ENCODE measurements at regions not wholly inside any gene's neighbourhood (a gene's known extent, or its start where the extent isn't known, plus 50 kb on each side); places are given as distances from the start of the nearest gene placed in this dataset.

DNA sequence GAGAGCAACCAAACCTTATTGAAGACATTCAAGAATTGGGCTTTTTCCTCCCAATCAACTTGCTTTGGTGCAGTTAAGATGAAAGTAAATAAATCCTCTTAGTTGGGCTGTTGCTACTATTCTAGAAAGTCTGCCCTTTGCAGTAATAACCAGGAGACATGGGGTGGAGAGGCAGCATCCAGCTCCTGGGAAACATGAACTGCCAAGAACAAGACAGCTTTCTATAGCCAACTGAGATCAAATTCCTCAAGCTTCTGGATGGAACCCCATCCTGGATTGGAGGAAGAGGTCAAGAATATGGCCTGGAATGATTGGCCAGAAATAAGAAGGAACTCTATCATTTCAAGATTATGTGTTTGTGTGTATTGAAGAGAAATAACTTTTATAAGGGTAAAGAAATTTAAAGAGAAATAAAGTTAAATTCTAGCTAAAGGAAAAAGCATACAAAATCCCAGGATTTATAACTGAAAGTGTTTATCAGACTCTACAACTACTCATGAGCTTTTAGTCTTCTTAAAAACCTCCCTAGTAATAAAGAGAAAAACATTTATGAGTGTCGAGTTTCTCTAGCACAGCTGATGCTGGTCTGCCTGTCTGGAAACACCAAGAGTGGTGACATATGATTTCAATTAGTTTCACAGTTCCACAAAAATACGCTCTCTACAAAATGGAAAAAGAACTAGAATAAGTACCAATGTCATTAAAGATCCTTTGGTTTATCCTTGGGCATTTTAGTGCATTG, 70.1 kb upstream of the COL1A2 start:
- DNase-seq (no peak), ATAC-seq (ENCODE audit: low read depth in 2 of 2) (no peak)
- Mint-ChIP-seq H3K4me3 (no peak overlapping the region), H3K36me3 (no peaks in the 10 kb centered on the region), H3K9me3 (peaks cover 0 to 17% (median 5%) of the 10 kb centered on the region in 7 donors), H3K27me3 (peaks cover under 1% of the 10 kb centered on the region), H3K27ac (no peak overlapping the region), H3K4me1 (no peaks in the 10 kb centered on the region)
- H3K27me3 ChIP-seq (ENCODE audit: control insufficient read depth, insufficient read depth, low read length), result no peaks in the 10 kb centered on the region
- no peaks in the 10 kb centered on the region for H3K36me3 ChIP-seq (ENCODE audit: control insufficient read depth, insufficient read depth, low read length)
- no peak overlapping the region for H3K4me3 ChIP-seq (ENCODE audit: low read depth, low read length)
- H3K4me1 ChIP-seq (ENCODE audit: control insufficient read depth, insufficient read depth, low read length, poor library complexity, severe bottlenecking), result no peaks in the 10 kb centered on the region
- H3K9me3 ChIP-seq (ENCODE audit: control insufficient read depth in 2 of 2, low read length in 2 of 2), result peaks cover 0 to 8% of the 10 kb centered on the region in 2 experiments
- H3K27ac ChIP-seq (ENCODE audit: insufficient read depth, low read length, poor library complexity, severe bottlenecking), result no peak overlapping the region

DNA sequence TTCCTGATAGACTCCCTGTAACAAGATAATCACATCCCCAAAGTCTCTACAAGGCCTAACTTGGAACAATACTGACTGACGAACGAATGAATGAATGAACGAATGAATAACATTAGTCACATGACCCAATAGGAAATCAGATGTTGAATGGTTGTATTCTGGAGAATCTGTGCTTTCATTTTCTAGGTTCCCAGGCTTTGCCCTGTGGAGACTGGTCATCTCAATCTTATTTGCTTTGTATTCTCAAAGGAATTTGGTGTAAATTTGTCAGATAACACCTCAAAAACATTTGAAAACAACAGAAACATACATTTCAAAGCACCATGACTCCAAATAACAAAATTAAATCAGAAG, 69.6 kb upstream of the COL1A2 start:
- Histone ChIP-seq H3K27ac (ENCODE audit: insufficient read depth, low read length, poor library complexity, severe bottlenecking) (no peak overlapping the region), H3K36me3 (ENCODE audit: control insufficient read depth, insufficient read depth, low read length) (no peaks in the 10 kb centered on the region), H3K4me1 (ENCODE audit: control insufficient read depth, insufficient read depth, low read length, poor library complexity, severe bottlenecking) (no peaks in the 10 kb centered on the region), H3K9me3 (ENCODE audit: control insufficient read depth in 2 of 2, low read length in 2 of 2) (peaks cover 0 to 8% of the 10 kb centered on the region in 2 experiments), H3K4me3 (ENCODE audit: low read depth, low read length) (no peak overlapping the region), H3K27me3 (ENCODE audit: control insufficient read depth, insufficient read depth, low read length) (no peaks in the 10 kb centered on the region)
- DNase-seq, result no peak
- Mint-ChIP-seq H3K9me3 (peaks cover 0 to 14% (median 5%) of the 10 kb centered on the region in 7 donors), H3K4me1 (no peaks in the 10 kb centered on the region), H3K27ac (no peak overlapping the region), H3K4me3 (no peak overlapping the region), H3K27me3 (no peaks in the 10 kb centered on the region), H3K36me3 (no peaks in the 10 kb centered on the region)
- ATAC-seq (ENCODE audit: low read depth in 2 of 2), result no peak

- Mint-ChIP-seq H3K27ac (no peak overlapping the region), H3K4me1 (no peaks in the 10 kb centered on the region), H3K27me3 (no peaks in the 10 kb centered on the region), H3K9me3 (peaks cover 0 to 9% (median 2%) of the 10 kb centered on the region in 7 donors), H3K4me3 (no peak overlapping the region), H3K36me3 (no peaks in the 10 kb centered on the region)
- DNase-seq (no peak), ATAC-seq (ENCODE audit: low read depth in 2 of 2) (no peak)
- Histone ChIP-seq H3K27ac (ENCODE audit: insufficient read depth, low read length, poor library complexity, severe bottlenecking) (no peak overlapping the region), H3K36me3 (ENCODE audit: control insufficient read depth, insufficient read depth, low read length) (no peaks in the 10 kb centered on the region), H3K9me3 (ENCODE audit: control insufficient read depth in 2 of 2, low read length in 2 of 2) (no peaks in the 10 kb centered on the region), H3K4me3 (ENCODE audit: low read depth, low read length) (no peak overlapping the region), H3K4me1 (ENCODE audit: control insufficient read depth, insufficient read depth, low read length, poor library complexity, severe bottlenecking) (no peaks in the 10 kb centered on the region), H3K27me3 (ENCODE audit: control insufficient read depth, insufficient read depth, low read length) (no peaks in the 10 kb centered on the region)
These were observed 64.2 kb upstream of the COL1A2 start for GRCh38 chr7:94330269-94331020.

DNA sequence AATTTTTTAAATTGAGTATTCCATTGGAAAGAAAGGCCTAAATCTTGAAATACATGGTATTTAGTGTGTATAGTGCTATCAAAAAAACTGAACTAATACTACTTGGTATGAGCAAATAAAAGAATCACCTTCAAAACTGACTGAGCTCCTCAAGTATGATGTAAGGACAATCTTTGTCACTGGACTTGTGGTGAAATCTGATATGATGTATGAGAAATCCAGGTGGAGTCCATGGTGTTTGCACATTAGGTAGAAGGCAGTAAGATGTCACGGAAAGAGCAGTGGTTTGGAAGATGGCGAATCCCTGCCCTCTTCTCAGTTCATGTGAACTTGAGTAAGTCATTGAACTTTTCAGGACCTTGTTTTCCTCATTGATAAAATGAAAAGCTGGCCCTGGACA, 62.1 kb upstream of the COL1A2 start:
- Mint-ChIP-seq H3K27ac (no peak overlapping the region), H3K9me3 (peaks cover 0 to 5% (median 2%) of the 10 kb centered on the region in 7 donors), H3K4me3 (no peak overlapping the region), H3K4me1 (no peaks in the 10 kb centered on the region), H3K27me3 (no peaks in the 10 kb centered on the region), H3K36me3 (no peaks in the 10 kb centered on the region)
- Histone ChIP-seq H3K27ac (ENCODE audit: insufficient read depth, low read length, poor library complexity, severe bottlenecking) (no peak overlapping the region), H3K4me3 (ENCODE audit: low read depth, low read length) (no peak overlapping the region), H3K36me3 (ENCODE audit: control insufficient read depth, insufficient read depth, low read length) (no peaks in the 10 kb centered on the region), H3K4me1 (ENCODE audit: control insufficient read depth, insufficient read depth, low read length, poor library complexity, severe bottlenecking) (no peaks in the 10 kb centered on the region), H3K27me3 (ENCODE audit: control insufficient read depth, insufficient read depth, low read length) (no peaks in the 10 kb centered on the region), H3K9me3 (ENCODE audit: control insufficient read depth in 2 of 2, low read length in 2 of 2) (no peaks in the 10 kb centered on the region)
- DNase-seq (no peak), ATAC-seq (ENCODE audit: low read depth in 2 of 2) (no peak)

- H3K36me3 Mint-ChIP-seq, result no peaks in the 10 kb centered on the region
- no peak overlapping the region for H3K27ac Mint-ChIP-seq
- no peak for ATAC-seq (ENCODE audit: low read depth in 2 of 2)
- Histone ChIP-seq H3K27ac (ENCODE audit: insufficient read depth, low read length, poor library complexity, severe bottlenecking) (no peak overlapping the region), H3K36me3 (ENCODE audit: control insufficient read depth, insufficient read depth, low read length) (no peaks in the 10 kb centered on the region), H3K27me3 (ENCODE audit: control insufficient read depth, insufficient read depth, low read length) (no peaks in the 10 kb centered on the region), H3K4me1 (ENCODE audit: control insufficient read depth, insufficient read depth, low read length, poor library complexity, severe bottlenecking) (no peaks in the 10 kb centered on the region), H3K9me3 (ENCODE audit: control insufficient read depth in 2 of 2, low read length in 2 of 2) (no peaks in the 10 kb centered on the region), H3K4me3 (ENCODE audit: low read depth, low read length) (no peak overlapping the region)
- no peak overlapping the region for H3K4me3 Mint-ChIP-seq
- no peaks in the 10 kb centered on the region for H3K4me1 Mint-ChIP-seq
- DNase-seq, result no peak
- no peaks in the 10 kb centered on the region for H3K27me3 Mint-ChIP-seq
- H3K9me3 Mint-ChIP-seq, result peaks cover 0 to 5% (median 2%) of the 10 kb centered on the region in 7 donors
These were observed 60.9 kb upstream of the COL1A2 start for GRCh38 chr7:94333810-94334209.

DNA sequence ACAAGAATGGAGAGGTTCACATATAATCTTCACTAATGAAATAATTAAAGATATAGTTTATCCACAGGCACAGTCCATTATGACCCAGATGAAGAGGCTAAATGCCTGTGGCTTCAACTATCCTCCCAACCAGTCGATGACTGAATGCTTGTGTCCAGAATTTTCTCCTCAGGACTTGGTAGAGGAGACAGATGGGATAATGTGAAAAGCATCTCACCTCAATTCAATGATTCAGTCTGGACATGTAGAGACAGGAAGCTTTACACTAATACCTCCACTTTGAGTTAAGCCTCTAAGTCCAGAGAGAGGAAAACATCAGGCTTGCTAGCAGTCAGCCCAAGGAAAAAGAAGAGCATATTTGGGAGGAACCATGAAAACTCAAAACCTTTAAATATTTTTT, 59.1 kb upstream of the COL1A2 start:
- Histone ChIP-seq H3K4me3 (ENCODE audit: low read depth, low read length) (no peak overlapping the region), H3K4me1 (ENCODE audit: control insufficient read depth, insufficient read depth, low read length, poor library complexity, severe bottlenecking) (no peaks in the 10 kb centered on the region), H3K27me3 (ENCODE audit: control insufficient read depth, insufficient read depth, low read length) (no peaks in the 10 kb centered on the region), H3K27ac (ENCODE audit: insufficient read depth, low read length, poor library complexity, severe bottlenecking) (no peak overlapping the region), H3K36me3 (ENCODE audit: control insufficient read depth, insufficient read depth, low read length) (no peaks in the 10 kb centered on the region), H3K9me3 (ENCODE audit: control insufficient read depth in 2 of 2, low read length in 2 of 2) (no peaks in the 10 kb centered on the region)
- H3K4me1 Mint-ChIP-seq, result no peaks in the 10 kb centered on the region
- DNase-seq, result no peak
- H3K9me3 Mint-ChIP-seq, result peaks cover 0 to 5% (median 2%) of the 10 kb centered on the region in 7 donors
- no peak overlapping the region for H3K27ac Mint-ChIP-seq
- ATAC-seq (ENCODE audit: low read depth in 2 of 2), result no peak
- H3K4me3 Mint-ChIP-seq, result no peak overlapping the region
- no peaks in the 10 kb centered on the region for H3K27me3 Mint-ChIP-seq
- H3K36me3 Mint-ChIP-seq, result no peaks in the 10 kb centered on the region

GRCh38 chr7:94336009-94336408, 58.7 kb upstream of the COL1A2 start:
- no peaks in the 10 kb centered on the region for H3K9me3 ChIP-seq (ENCODE audit: control insufficient read depth in 2 of 2, low read length in 2 of 2)
- Mint-ChIP-seq H3K27me3 (no peaks in the 10 kb centered on the region), H3K36me3 (no peaks in the 10 kb centered on the region), H3K4me3 (no peak overlapping the region), H3K27ac (no peak overlapping the region), H3K9me3 (peaks cover 0 to 4% (median 2%) of the 10 kb centered on the region in 7 donors), H3K4me1 (no peaks in the 10 kb centered on the region)
- no peak overlapping the region for H3K27ac ChIP-seq (ENCODE audit: insufficient read depth, low read length, poor library complexity, severe bottlenecking)
- no peak overlapping the region for H3K4me3 ChIP-seq (ENCODE audit: low read depth, low read length)
- H3K36me3 ChIP-seq (ENCODE audit: control insufficient read depth, insufficient read depth, low read length), result no peaks in the 10 kb centered on the region
- DNase-seq (no peak), ATAC-seq (ENCODE audit: low read depth in 2 of 2) (no peak)
- H3K4me1 ChIP-seq (ENCODE audit: control insufficient read depth, insufficient read depth, low read length, poor library complexity, severe bottlenecking), result no peaks in the 10 kb centered on the region
- no peaks in the 10 kb centered on the region for H3K27me3 ChIP-seq (ENCODE audit: control insufficient read depth, insufficient read depth, low read length)

- Histone ChIP-seq H3K4me1 (ENCODE audit: control insufficient read depth, insufficient read depth, low read length, poor library complexity, severe bottlenecking) (no peaks in the 10 kb centered on the region), H3K27ac (ENCODE audit: insufficient read depth, low read length, poor library complexity, severe bottlenecking) (no peak overlapping the region), H3K36me3 (ENCODE audit: control insufficient read depth, insufficient read depth, low read length) (no peaks in the 10 kb centered on the region), H3K9me3 (ENCODE audit: control insufficient read depth in 2 of 2, low read length in 2 of 2) (no peaks in the 10 kb centered on the region), H3K4me3 (ENCODE audit: low read depth, low read length) (no peak overlapping the region), H3K27me3 (ENCODE audit: control insufficient read depth, insufficient read depth, low read length) (no peaks in the 10 kb centered on the region)
- DNase-seq (no peak), ATAC-seq (ENCODE audit: low read depth in 2 of 2) (no peak)
- Mint-ChIP-seq H3K27me3 (no peaks in the 10 kb centered on the region), H3K9me3 (peaks cover 0 to 4% (median 1%) of the 10 kb centered on the region in 7 donors), H3K36me3 (no peaks in the 10 kb centered on the region), H3K27ac (no peak overlapping the region), H3K4me3 (no peak overlapping the region), H3K4me1 (no peaks in the 10 kb centered on the region)
These were observed 55.7 kb upstream of the COL1A2 start for GRCh38 chr7:94338921-94339371.
